ENCODE measurements at regions not wholly inside any gene's neighbourhood (a gene's known extent, or its start where the extent isn't known, plus 50 kb on each side); places are given as distances from the start of the nearest gene placed in this dataset.

- H3K27me3 ChIP-seq (ENCODE audit: control insufficient read depth in 2 of 2, insufficient read depth in 2 of 2, low read length in 2 of 2): no peaks in the 10 kb centered on the region
- no peaks in the 10 kb centered on the region for H3K36me3 ChIP-seq (ENCODE audit: control insufficient read depth in 2 of 2, insufficient read depth in 2 of 2, low read length in 2 of 2)
- H3K9me3 ChIP-seq (ENCODE audit: control insufficient read depth in 2 of 2, low read length in 2 of 2): no peaks in the 10 kb centered on the region
- no peak overlapping the region for H3K9ac ChIP-seq (ENCODE audit: low read depth in 1 of 2, low read length in 2 of 2)
- no peak overlapping the region for H3K27ac ChIP-seq (ENCODE audit: low read depth in 2 of 2, low read length in 2 of 2)
- H3K4me1 ChIP-seq (ENCODE audit: control insufficient read depth in 2 of 2, insufficient read depth in 2 of 2, low read length in 2 of 2): no peaks in the 10 kb centered on the region
- H3K4me3 ChIP-seq (ENCODE audit: low read length in 2 of 2): no peak overlapping the region
Observed at GRCh38 chr12:105948331-105948730, 190.4 kb downstream of the NUAK1 start.

DNA sequence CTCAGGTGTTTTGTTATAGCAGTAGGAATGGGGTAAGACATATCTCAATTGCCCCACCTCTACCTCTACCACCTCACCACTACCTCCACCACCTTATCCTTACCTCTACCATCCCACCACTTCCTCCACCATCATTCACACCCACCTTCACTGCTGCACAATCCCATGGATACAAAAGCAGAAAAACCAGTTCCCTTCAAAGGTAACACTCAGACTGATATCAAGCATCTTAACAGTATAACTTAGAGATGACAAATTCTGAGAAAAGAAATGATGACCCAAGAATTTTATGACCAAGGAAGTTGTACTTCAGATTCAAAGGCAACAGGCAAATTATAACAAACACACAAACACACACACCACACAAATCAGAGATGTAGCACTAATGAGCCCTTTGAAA lies 189.4 kb downstream of the NUAK1 start:
- Histone ChIP-seq H3K4me1 (ENCODE audit: control insufficient read depth in 2 of 2, insufficient read depth in 2 of 2, low read length in 2 of 2) (no peaks in the 10 kb centered on the region), H3K4me3 (ENCODE audit: low read length in 2 of 2) (no peak overlapping the region), H3K27ac (ENCODE audit: low read depth in 2 of 2, low read length in 2 of 2) (no peak overlapping the region), H3K36me3 (ENCODE audit: control insufficient read depth in 2 of 2, insufficient read depth in 2 of 2, low read length in 2 of 2) (no peaks in the 10 kb centered on the region), H3K27me3 (ENCODE audit: control insufficient read depth in 2 of 2, insufficient read depth in 2 of 2, low read length in 2 of 2) (no peaks in the 10 kb centered on the region), H3K9me3 (ENCODE audit: control insufficient read depth in 2 of 2, low read length in 2 of 2) (no peaks in the 10 kb centered on the region), H3K9ac (ENCODE audit: low read depth in 1 of 2, low read length in 2 of 2) (no peak overlapping the region)

DNA sequence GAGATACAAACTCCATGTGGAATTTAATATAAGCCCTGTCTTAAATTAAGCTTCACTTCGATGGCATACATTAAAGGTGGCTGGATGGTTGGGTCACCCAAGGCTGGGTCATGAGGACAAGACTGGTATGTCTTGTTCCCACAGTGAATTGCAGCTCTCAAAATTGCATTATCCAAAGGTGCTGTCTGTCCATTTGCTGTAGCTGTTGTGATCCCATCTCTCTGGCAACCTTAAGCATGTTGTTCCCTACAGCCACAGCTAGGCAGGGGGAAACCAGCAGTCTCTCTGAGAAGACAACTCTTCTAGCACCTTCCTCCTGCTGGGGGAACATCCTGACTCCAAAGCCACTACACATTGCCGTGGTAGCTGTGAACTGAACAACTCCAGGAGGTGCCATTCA lies 187.0 kb downstream of the NUAK1 start:
- Histone ChIP-seq H3K4me3 (ENCODE audit: low read length in 2 of 2) (no peak overlapping the region), H3K9ac (ENCODE audit: low read depth in 1 of 2, low read length in 2 of 2) (no peak overlapping the region), H3K36me3 (ENCODE audit: control insufficient read depth in 2 of 2, insufficient read depth in 2 of 2, low read length in 2 of 2) (no peaks in the 10 kb centered on the region), H3K27me3 (ENCODE audit: control insufficient read depth in 2 of 2, insufficient read depth in 2 of 2, low read length in 2 of 2) (no peaks in the 10 kb centered on the region), H3K4me1 (ENCODE audit: control insufficient read depth in 2 of 2, insufficient read depth in 2 of 2, low read length in 2 of 2) (no peaks in the 10 kb centered on the region), H3K27ac (ENCODE audit: low read depth in 2 of 2, low read length in 2 of 2) (no peak overlapping the region), H3K9me3 (ENCODE audit: control insufficient read depth in 2 of 2, low read length in 2 of 2) (no peaks in the 10 kb centered on the region)

DNA sequence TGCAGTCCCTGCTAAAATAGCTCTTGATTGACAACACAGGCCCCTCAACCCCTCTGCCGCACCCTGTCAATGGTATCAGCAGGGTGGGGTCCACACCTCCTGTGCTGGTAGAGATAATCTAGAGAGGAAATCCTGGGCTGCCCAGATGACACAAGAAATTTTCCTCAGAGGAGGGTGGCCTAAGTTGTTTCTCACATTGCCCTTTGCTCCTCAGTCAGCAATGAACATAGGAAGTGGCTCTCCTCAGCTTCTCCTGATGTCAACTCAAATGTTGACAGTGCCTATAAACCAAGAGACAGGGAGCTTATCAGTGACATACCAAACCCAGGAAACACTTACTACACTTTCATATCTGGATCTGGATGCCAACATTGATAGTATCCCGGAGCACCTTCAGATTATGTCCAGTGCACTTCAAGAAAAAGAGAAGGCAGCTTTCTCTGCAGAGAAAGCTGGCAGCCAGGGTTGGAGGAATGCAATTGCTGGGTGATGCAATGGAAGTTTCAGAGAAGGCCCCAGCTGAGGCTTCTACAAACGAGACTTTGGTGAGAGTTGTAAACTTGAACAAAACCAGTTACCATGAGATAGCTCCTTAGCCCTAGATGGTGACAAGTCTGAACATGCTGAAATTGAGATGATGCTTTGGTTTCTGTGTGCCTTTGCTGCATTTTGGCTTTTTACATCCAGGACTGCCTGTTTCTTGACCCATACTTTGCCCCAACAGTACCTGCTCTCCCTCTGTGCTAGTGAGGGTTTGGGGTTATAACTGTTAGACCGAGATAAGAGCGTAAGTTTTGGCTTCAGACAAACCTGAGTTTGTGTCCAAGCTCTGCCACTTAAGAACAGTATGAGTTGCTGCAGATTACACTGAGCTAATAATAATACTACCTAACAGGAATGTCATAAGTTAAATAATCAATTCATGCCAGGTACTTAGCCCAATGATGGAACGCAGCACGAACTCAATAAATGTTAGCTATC lies 183.5 kb downstream of the NUAK1 start:
- no peak overlapping the region for H3K27ac ChIP-seq (ENCODE audit: low read depth in 2 of 2, low read length in 2 of 2)
- no peak overlapping the region for H3K9ac ChIP-seq (ENCODE audit: low read depth in 1 of 2, low read length in 2 of 2)
- no peaks in the 10 kb centered on the region for H3K4me1 ChIP-seq (ENCODE audit: control insufficient read depth in 2 of 2, insufficient read depth in 2 of 2, low read length in 2 of 2)
- H3K36me3 ChIP-seq (ENCODE audit: control insufficient read depth in 2 of 2, insufficient read depth in 2 of 2, low read length in 2 of 2): no peaks in the 10 kb centered on the region
- no peaks in the 10 kb centered on the region for H3K9me3 ChIP-seq (ENCODE audit: control insufficient read depth in 2 of 2, low read length in 2 of 2)
- no peaks in the 10 kb centered on the region for H3K27me3 ChIP-seq (ENCODE audit: control insufficient read depth in 2 of 2, insufficient read depth in 2 of 2, low read length in 2 of 2)
- no peak overlapping the region for H3K4me3 ChIP-seq (ENCODE audit: low read length in 2 of 2)

DNA sequence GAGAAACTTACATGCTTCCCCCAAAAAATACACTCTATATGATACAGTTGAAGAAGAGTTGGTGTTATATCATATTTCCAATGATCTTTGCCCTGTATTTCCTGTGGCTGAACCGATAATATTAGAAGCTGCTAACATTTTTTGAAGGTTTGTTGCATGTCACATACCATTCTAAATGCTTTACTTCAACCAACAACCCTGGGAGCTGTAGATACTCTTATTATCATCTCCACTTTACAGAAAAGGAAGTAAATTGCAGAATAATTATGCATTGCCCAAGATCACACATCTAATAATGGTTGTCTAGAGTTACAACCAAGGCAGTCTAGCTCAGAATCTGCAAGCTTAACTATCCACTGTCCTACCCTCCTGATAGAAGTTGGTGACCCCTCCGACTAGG lies 182.8 kb downstream of the NUAK1 start:
- no peak overlapping the region for H3K9ac ChIP-seq (ENCODE audit: low read depth in 1 of 2, low read length in 2 of 2)
- H3K27ac ChIP-seq (ENCODE audit: low read depth in 2 of 2, low read length in 2 of 2): no peak overlapping the region
- no peaks in the 10 kb centered on the region for H3K36me3 ChIP-seq (ENCODE audit: control insufficient read depth in 2 of 2, insufficient read depth in 2 of 2, low read length in 2 of 2)
- no peaks in the 10 kb centered on the region for H3K4me1 ChIP-seq (ENCODE audit: control insufficient read depth in 2 of 2, insufficient read depth in 2 of 2, low read length in 2 of 2)
- H3K27me3 ChIP-seq (ENCODE audit: control insufficient read depth in 2 of 2, insufficient read depth in 2 of 2, low read length in 2 of 2): no peaks in the 10 kb centered on the region
- H3K4me3 ChIP-seq (ENCODE audit: low read length in 2 of 2): no peak overlapping the region
- no peaks in the 10 kb centered on the region for H3K9me3 ChIP-seq (ENCODE audit: control insufficient read depth in 2 of 2, low read length in 2 of 2)

- Histone ChIP-seq H3K4me1 (ENCODE audit: control insufficient read depth in 2 of 2, insufficient read depth in 2 of 2, low read length in 2 of 2) (no peaks in the 10 kb centered on the region), H3K36me3 (ENCODE audit: control insufficient read depth in 2 of 2, insufficient read depth in 2 of 2, low read length in 2 of 2) (no peaks in the 10 kb centered on the region), H3K27ac (ENCODE audit: low read depth in 2 of 2, low read length in 2 of 2) (no peak overlapping the region), H3K9ac (ENCODE audit: low read depth in 1 of 2, low read length in 2 of 2) (no peak overlapping the region), H3K9me3 (ENCODE audit: control insufficient read depth in 2 of 2, low read length in 2 of 2) (no peaks in the 10 kb centered on the region), H3K4me3 (ENCODE audit: low read length in 2 of 2) (no peak overlapping the region), H3K27me3 (ENCODE audit: control insufficient read depth in 2 of 2, insufficient read depth in 2 of 2, low read length in 2 of 2) (no peaks in the 10 kb centered on the region)
Observed at GRCh38 chr12:105956662-105957457, 181.9 kb downstream of the NUAK1 start.

GRCh38 chr12:105960319-105961083 lies 178.3 kb downstream of the NUAK1 start:
- Histone ChIP-seq H3K27me3 (ENCODE audit: control insufficient read depth in 2 of 2, insufficient read depth in 2 of 2, low read length in 2 of 2) (no peaks in the 10 kb centered on the region), H3K9ac (ENCODE audit: low read depth in 1 of 2, low read length in 2 of 2) (no peak overlapping the region), H3K9me3 (ENCODE audit: control insufficient read depth in 2 of 2, low read length in 2 of 2) (no peaks in the 10 kb centered on the region), H3K36me3 (ENCODE audit: control insufficient read depth in 2 of 2, insufficient read depth in 2 of 2, low read length in 2 of 2) (no peaks in the 10 kb centered on the region), H3K4me3 (ENCODE audit: low read length in 2 of 2) (no peak overlapping the region), H3K27ac (ENCODE audit: low read depth in 2 of 2, low read length in 2 of 2) (no peak overlapping the region), H3K4me1 (ENCODE audit: control insufficient read depth in 2 of 2, insufficient read depth in 2 of 2, low read length in 2 of 2) (no peaks in the 10 kb centered on the region)

DNA sequence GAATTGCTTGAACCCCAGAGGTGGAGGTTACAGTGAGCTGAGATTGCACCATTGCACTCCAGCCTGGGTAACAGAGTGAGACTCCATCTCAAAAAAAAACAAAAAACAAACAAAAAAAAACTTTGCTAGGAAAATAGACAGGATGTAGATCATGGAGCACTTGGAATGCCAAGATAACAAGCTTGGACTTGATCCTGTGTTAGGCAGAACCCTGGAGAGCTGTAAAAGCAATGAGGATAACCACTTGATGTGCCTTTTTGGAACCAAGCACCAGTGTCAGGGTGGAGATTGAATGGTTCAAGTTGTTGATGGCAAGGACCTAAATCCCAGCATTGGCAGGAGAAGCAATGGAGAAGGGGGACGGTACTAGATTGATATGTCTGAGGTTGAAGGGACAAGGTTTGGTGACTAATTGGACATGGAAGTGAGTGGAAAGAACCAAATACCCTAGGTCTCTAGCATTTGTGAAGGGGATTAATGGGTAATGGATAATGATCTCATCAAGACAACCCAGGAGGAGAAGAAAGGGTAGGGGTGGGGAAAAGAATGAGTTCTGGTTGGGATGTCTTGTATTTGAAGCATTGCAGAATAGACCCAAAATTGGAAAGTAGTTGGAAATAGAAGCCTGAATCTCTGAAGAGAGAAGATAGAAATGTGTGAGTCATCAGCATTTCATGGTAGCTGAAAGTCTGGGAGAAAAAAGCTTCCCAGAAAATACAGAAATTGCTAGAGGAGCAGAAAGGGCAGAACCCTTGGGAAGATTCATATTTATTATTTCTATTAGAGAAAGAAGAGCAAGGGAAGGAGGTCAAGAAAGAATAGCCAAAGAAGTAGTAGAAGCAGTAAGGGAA lies 176.7 kb downstream of the NUAK1 start:
- no peak overlapping the region for H3K27ac ChIP-seq (ENCODE audit: low read depth in 2 of 2, low read length in 2 of 2)

GRCh38 chr12:105967038-105967776 lies 171.5 kb downstream of the NUAK1 start:
- Histone ChIP-seq H3K27ac (ENCODE audit: low read depth in 2 of 2, low read length in 2 of 2) (no peak overlapping the region), H3K9me3 (ENCODE audit: control insufficient read depth in 2 of 2, low read length in 2 of 2) (no peaks in the 10 kb centered on the region), H3K9ac (ENCODE audit: low read depth in 1 of 2, low read length in 2 of 2) (no peak overlapping the region), H3K4me3 (ENCODE audit: low read length in 2 of 2) (no peak overlapping the region), H3K4me1 (ENCODE audit: control insufficient read depth in 2 of 2, insufficient read depth in 2 of 2, low read length in 2 of 2) (no peaks in the 10 kb centered on the region), H3K27me3 (ENCODE audit: control insufficient read depth in 2 of 2, insufficient read depth in 2 of 2, low read length in 2 of 2) (no peaks in the 10 kb centered on the region), H3K36me3 (ENCODE audit: control insufficient read depth in 2 of 2, insufficient read depth in 2 of 2, low read length in 2 of 2) (no peaks in the 10 kb centered on the region)

More for the DNA sequence above, 176.7 kb downstream of the NUAK1 start:
- Histone ChIP-seq H3K4me1 (ENCODE audit: control insufficient read depth in 2 of 2, insufficient read depth in 2 of 2, low read length in 2 of 2) (no peaks in the 10 kb centered on the region), H3K9ac (ENCODE audit: low read depth in 1 of 2, low read length in 2 of 2) (no peak overlapping the region), H3K9me3 (ENCODE audit: control insufficient read depth in 2 of 2, low read length in 2 of 2) (no peaks in the 10 kb centered on the region), H3K4me3 (ENCODE audit: low read length in 2 of 2) (no peak overlapping the region), H3K27me3 (ENCODE audit: control insufficient read depth in 2 of 2, insufficient read depth in 2 of 2, low read length in 2 of 2) (no peaks in the 10 kb centered on the region), H3K36me3 (ENCODE audit: control insufficient read depth in 2 of 2, insufficient read depth in 2 of 2, low read length in 2 of 2) (no peaks in the 10 kb centered on the region)

All from mucosa of rectum (tissue), 2 donors.